ENCODE measurements at regions not wholly inside any gene's neighbourhood (a gene's known extent, or its start where the extent isn't known, plus 50 kb on each side); places are given as distances from the start of the nearest gene placed in this dataset.
A peak's percentile ranks its signal among the peaks of the same experiment; 100 is the strongest.

GRCh38 chr2:155266583-155266982 is 568.1 kb downstream of the KCNJ3 start:
- no peak for TF ChIP-seq CTCF (IDR thresholded peaks at IDR 0.05)
- Mint-ChIP-seq H3K9me3 (ENCODE audit: low read depth) (peaks cover 3% of the 10 kb centered on the region), H3K27me3 (ENCODE audit: low read depth) (peaks cover 15% of the 10 kb centered on the region), H3K4me3 (ENCODE audit: unreplicated experiment) (no peak overlapping the region), H3K4me1 (ENCODE audit: low read depth) (no peaks in the 10 kb centered on the region), H3K36me3 (ENCODE audit: low read depth) (no peaks in the 10 kb centered on the region), H3K27ac (ENCODE audit: unreplicated experiment) (no peak overlapping the region)
- DNase-seq (ENCODE audit: low spot score): no peak

- Mint-ChIP-seq H3K9me3 (ENCODE audit: low read depth) (peaks cover 3% of the 10 kb centered on the region), H3K27me3 (ENCODE audit: low read depth) (peaks cover 15% of the 10 kb centered on the region), H3K36me3 (ENCODE audit: low read depth) (no peaks in the 10 kb centered on the region), H3K27ac (ENCODE audit: unreplicated experiment) (no peak overlapping the region), H3K4me3 (ENCODE audit: unreplicated experiment) (no peak overlapping the region), H3K4me1 (ENCODE audit: low read depth) (no peaks in the 10 kb centered on the region)
- TF ChIP-seq CTCF (IDR thresholded peaks at IDR 0.05): no peak
- no peak for DNase-seq (ENCODE audit: low spot score)
Observed at GRCh38 chr2:155266109-155266508, 567.6 kb downstream of the KCNJ3 start.

GRCh38 chr2:155256803-155257202 is 558.3 kb downstream of the KCNJ3 start:
- TF ChIP-seq CTCF (IDR thresholded peaks at IDR 0.05): no peak
- H3K4me3 Mint-ChIP-seq (ENCODE audit: unreplicated experiment): no peak overlapping the region
- DNase-seq (ENCODE audit: low spot score): no peak
- H3K27ac Mint-ChIP-seq (ENCODE audit: unreplicated experiment): no peak overlapping the region
- H3K36me3 Mint-ChIP-seq (ENCODE audit: low read depth): no peaks in the 10 kb centered on the region
- no peaks in the 10 kb centered on the region for H3K4me1 Mint-ChIP-seq (ENCODE audit: low read depth)
- peaks cover 9% of the 10 kb centered on the region for H3K27me3 Mint-ChIP-seq (ENCODE audit: low read depth)
- H3K9me3 Mint-ChIP-seq (ENCODE audit: low read depth): no peaks in the 10 kb centered on the region

GRCh38 chr2:155250800-155251199 is 552.3 kb downstream of the KCNJ3 start:
- H3K4me1 Mint-ChIP-seq (ENCODE audit: low read depth): no peaks in the 10 kb centered on the region
- TF ChIP-seq CTCF (IDR thresholded peaks at IDR 0.05): peak; percentile 60

GRCh38 chr2:155240176-155240575 is 541.7 kb downstream of the KCNJ3 start:
- no peak for DNase-seq (ENCODE audit: low spot score)
- TF ChIP-seq CTCF (IDR thresholded peaks at IDR 0.05): no peak
- no peak overlapping the region for H3K4me3 Mint-ChIP-seq (ENCODE audit: unreplicated experiment)
- no peaks in the 10 kb centered on the region for H3K36me3 Mint-ChIP-seq (ENCODE audit: low read depth)
- no peaks in the 10 kb centered on the region for H3K9me3 Mint-ChIP-seq (ENCODE audit: low read depth)
- H3K27ac Mint-ChIP-seq (ENCODE audit: unreplicated experiment): no peak overlapping the region
- H3K4me1 Mint-ChIP-seq (ENCODE audit: low read depth): no peaks in the 10 kb centered on the region
- H3K27me3 Mint-ChIP-seq (ENCODE audit: low read depth): peaks cover 5% of the 10 kb centered on the region

More at GRCh38 chr2:155250800-155251199, 552.3 kb downstream of the KCNJ3 start:
- no peak for DNase-seq (ENCODE audit: low spot score)
- Mint-ChIP-seq H3K27ac (ENCODE audit: unreplicated experiment) (no peak overlapping the region), H3K9me3 (ENCODE audit: low read depth) (no peaks in the 10 kb centered on the region), H3K36me3 (ENCODE audit: low read depth) (no peaks in the 10 kb centered on the region), H3K27me3 (ENCODE audit: low read depth) (peaks cover 13% of the 10 kb centered on the region), H3K4me3 (ENCODE audit: unreplicated experiment) (no peak overlapping the region)

Measured in chondrocyte (in vitro differentiated cells).